ENCODE measurements at regions not wholly inside any gene's neighbourhood (a gene's known extent, or its start where the extent isn't known, plus 50 kb on each side); places are given as distances from the start of the nearest gene placed in this dataset.

DNA sequence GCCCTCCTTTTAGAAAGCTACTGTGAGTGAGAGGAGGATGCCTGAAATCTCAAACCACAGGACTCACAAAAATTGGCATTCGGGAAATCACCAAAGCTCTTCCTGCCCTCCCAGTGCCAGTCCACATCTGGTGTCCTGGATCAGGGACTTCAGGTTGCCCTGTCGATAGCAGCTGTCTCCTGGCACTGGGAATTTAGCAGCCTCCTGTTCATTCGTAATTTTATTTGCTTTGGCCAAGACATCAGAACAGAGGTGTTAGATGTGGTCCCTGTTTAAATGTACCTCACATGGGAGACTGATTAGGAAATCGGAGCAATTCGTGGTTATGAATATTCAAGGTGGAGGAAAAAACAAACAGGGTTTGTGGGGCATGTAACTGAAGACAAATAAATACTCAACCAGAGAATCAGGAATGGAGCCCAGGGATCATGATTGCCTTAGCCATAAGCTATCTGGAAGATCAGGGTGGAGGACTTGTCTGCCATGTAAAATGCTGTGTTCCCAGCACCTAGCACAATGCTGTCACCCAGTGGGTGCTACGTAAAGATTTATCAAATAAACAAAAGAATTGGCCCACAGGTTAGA lies 265.2 kb upstream of the PROK2 start:
- no peak overlapping the region for H3K4me3 ChIP-seq
- ATAC-seq (no peak), DNase-seq (no peak)
- H3K4me1 ChIP-seq = no peaks in the 10 kb centered on the region
- no peak overlapping the region for H3K27ac ChIP-seq
- no peaks in the 10 kb centered on the region for H3K36me3 ChIP-seq
- no peaks in the 10 kb centered on the region for H3K9me3 ChIP-seq
- no peaks in the 10 kb centered on the region for H3K27me3 ChIP-seq (ENCODE audit: low read depth)
- intact Hi-C loops (cut with DNase I) = no loop called here
- TF ChIP-seq, protein P1, sequence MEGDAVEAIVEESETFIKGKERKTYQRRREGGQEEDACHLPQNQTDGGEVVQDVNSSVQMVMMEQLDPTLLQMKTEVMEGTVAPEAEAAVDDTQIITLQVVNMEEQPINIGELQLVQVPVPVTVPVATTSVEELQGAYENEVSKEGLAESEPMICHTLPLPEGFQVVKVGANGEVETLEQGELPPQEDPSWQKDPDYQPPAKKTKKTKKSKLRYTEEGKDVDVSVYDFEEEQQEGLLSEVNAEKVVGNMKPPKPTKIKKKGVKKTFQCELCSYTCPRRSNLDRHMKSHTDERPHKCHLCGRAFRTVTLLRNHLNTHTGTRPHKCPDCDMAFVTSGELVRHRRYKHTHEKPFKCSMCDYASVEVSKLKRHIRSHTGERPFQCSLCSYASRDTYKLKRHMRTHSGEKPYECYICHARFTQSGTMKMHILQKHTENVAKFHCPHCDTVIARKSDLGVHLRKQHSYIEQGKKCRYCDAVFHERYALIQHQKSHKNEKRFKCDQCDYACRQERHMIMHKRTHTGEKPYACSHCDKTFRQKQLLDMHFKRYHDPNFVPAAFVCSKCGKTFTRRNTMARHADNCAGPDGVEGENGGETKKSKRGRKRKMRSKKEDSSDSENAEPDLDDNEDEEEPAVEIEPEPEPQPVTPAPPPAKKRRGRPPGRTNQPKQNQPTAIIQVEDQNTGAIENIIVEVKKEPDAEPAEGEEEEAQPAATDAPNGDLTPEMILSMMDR (IDR thresholded peaks at IDR 0.05) = no peak

DNA sequence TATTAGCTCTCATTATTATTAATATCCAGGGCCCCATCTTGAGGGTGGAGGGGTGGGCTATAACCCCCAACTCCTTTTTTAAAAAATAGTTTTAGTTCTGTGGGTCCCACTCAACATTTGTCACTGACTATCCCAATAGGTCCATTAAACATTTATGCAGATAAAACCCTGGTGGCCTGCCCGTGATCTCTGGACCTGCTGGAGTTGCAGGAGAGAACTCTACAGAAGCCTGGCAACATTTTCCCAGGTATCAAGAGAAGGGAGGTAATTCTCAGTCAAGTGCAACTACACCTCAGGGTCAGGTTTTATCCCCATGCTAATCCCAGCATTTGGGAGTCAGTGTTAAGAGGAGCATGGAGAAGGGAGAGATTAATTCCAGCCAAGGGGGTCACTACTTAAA lies 264.4 kb upstream of the PROK2 start:
- intact Hi-C loops (cut with DNase I) = no loop called here
- DNase-seq (no peak), ATAC-seq (no peak)
- TF ChIP-seq, protein P1 (IDR thresholded peaks at IDR 0.05) = no peak
- peaks cover 4% of the 10 kb centered on the region for H3K4me1 ChIP-seq
- no peak overlapping the region for H3K4me3 ChIP-seq
- H3K36me3 ChIP-seq = no peaks in the 10 kb centered on the region
- H3K27me3 ChIP-seq (ENCODE audit: low read depth) = no peaks in the 10 kb centered on the region
- no peak overlapping the region for H3K27ac ChIP-seq
- no peaks in the 10 kb centered on the region for H3K9me3 ChIP-seq

DNA sequence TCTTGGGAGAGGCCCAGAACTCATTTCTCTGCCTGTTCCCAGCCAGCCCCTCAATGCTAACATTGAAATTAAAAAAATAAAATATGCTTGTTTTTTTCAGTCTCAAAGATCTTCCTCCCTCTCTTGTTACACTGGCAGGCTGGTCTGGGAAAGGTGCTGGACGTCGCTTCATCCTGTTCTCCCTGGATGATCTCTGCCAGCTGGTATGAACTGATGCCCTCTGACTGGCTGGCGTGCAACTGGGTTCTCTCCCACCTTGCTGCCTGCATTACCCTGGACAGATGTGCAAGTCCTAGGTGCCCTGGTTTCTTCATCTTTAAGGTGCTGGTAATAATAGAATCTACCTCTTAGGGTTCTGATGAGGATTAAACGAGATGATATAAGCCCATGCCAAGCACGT lies 263.9 kb upstream of the PROK2 start:
- Histone ChIP-seq H3K9me3 (no peaks in the 10 kb centered on the region), H3K4me1 (peaks cover 6% of the 10 kb centered on the region), H3K4me3 (no peak overlapping the region), H3K27ac (no peak overlapping the region), H3K36me3 (no peaks in the 10 kb centered on the region), H3K27me3 (ENCODE audit: low read depth) (no peaks in the 10 kb centered on the region)
- intact Hi-C loops (cut with DNase I) = no loop called here
- DNase-seq (no peak), ATAC-seq (no peak)
- TF ChIP-seq, protein P1 (IDR thresholded peaks at IDR 0.05) = no peak

DNA sequence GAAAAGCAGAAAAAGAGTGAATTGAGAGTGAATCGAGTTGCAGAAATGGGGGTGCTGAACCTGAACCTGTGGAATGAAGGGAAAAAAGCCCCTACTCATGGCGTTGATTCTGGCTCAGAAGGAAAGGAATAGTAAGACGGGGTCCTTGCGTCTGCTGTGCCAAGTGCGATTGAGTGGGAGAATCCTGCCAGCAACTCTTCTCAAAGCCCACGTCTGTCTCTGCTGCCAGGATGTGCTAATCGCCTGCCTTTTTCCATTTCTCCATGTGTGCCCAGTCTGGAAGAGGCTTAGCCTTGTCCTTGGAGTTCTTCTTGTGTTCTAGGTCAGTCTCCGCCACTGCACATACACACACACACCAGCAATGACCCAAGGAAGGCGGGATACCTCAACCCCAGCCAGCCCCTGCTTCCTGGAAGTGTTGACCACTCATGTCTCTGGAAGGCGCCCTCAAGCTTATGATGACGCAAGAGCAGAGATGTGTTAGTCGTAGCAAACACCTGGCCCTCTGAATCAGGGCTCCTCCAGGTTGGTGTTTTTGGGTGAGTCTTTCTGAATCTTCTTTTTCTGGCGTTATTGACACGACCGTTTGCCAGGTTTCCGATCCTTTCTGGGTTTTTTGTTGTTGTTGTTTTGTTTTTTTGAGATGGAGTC lies 262.4 kb upstream of the PROK2 start:
- ATAC-seq (no peak), DNase-seq (no peak)
- intact Hi-C loops (cut with DNase I) = no loop called here
- TF ChIP-seq, protein P1 (IDR thresholded peaks at IDR 0.05) = no peak
- Histone ChIP-seq H3K4me3 (no peak overlapping the region), H3K36me3 (no peaks in the 10 kb centered on the region), H3K4me1 (peaks cover 18% of the 10 kb centered on the region), H3K27ac (no peak overlapping the region), H3K9me3 (no peaks in the 10 kb centered on the region), H3K27me3 (ENCODE audit: low read depth) (no peaks in the 10 kb centered on the region)

DNA sequence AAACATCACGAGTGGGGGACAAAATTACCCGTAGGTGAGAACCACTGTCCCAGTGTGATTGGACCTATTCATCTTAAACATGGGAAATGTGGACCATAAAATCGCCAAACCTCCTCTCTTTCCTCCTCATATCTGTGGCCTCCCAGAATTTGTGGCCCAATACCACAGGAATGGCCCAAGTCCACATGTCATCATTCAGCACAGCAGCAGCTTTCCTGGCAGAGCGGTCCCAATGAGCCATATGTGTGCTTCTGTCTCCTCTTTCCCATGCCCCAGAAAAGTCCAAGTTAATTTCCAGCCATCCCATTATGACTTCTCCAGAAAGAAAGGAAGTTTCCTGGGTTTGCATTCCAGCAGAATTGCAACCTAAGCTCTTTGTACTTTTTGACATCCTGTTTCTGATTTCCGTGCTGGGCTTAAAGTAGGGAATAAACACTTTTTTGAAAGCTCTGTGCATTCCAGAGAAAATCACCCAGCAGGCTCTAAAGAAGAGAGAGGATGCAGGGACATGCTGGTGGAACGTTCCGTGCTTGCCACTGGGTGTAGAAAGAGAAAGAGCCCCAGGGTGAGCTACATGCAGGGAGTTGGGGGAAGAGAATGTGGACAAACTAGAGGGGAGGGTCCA lies 259.4 kb upstream of the PROK2 start:
- no peak for DNase-seq
- no peak for ATAC-seq
- TF ChIP-seq, protein P1 (IDR thresholded peaks at IDR 0.05) = no peak

More for the DNA sequence above, 259.4 kb upstream of the PROK2 start:
- intact Hi-C loops (cut with DNase I) = no loop called here
- Histone ChIP-seq H3K27ac (no peak overlapping the region), H3K4me3 (no peak overlapping the region), H3K9me3 (no peaks in the 10 kb centered on the region), H3K36me3 (no peaks in the 10 kb centered on the region), H3K4me1 (peaks cover 19% of the 10 kb centered on the region), H3K27me3 (ENCODE audit: low read depth) (no peaks in the 10 kb centered on the region)
